H1 (cell line): ENCODE measurements at regions not wholly inside any gene's neighbourhood (a gene's known extent, or its start where the extent isn't known, plus 50 kb on each side); places are given as distances from the start of the nearest gene placed in this dataset.

Experiments used
- CTCF ChIA-PET: fragments of 300-600 bp; sonication (Branson Sonifier 250); formaldehyde crosslinking; loops from one replicate; lab custom pipeline; 2021; ENCODE audit not compliant: partially characterized antibody; lab: Charles Lee
- POLR2A ChIA-PET: fragments of 300-600 bp; sonication (Branson Sonifier 250); formaldehyde crosslinking; loops from one replicate; lab custom pipeline; 2021; ENCODE audit warnings: inconsistent platforms; ENCODE audit not compliant: partially characterized antibody; lab: Charles Lee
- DNase-seq, 2 experiments: peaks; one replicate each; pipeline versions ENCODE4 v3.0.0 to v3.0.0-alpha.2; 2010 to 2022; ENCODE audit warnings: low spot score in 2 of 2, low read depth in 1 of 2, mixed read lengths in 1 of 2
- FAIRE-seq: peaks from 2 replicates; lab custom pipeline; 2011; peaks lifted over from hg19 to GRCh38; lab: Jason Lieb, UNC
- H2AFZ ChIP-seq: 2 replicates; pipeline ENCODE4 v1.8.1; 2012; ENCODE audit warnings: low read length, inconsistent platforms
- H2AK5ac ChIP-seq: 2 replicates; pipeline ENCODE4 v1.6.1; 2013; ENCODE audit warnings: low read depth, low read length
- H2BK120ac ChIP-seq: replicated peaks from 2 replicates; pipeline ENCODE3; 2013; ENCODE audit warnings: low read depth, low read length, inconsistent platforms
- H2BK12ac ChIP-seq: 2 replicates; pipeline ENCODE4 v1.6.1; 2013; ENCODE audit warnings: low read depth, low read length
- H2BK15ac ChIP-seq: 2 replicates; pipeline ENCODE4 v1.6.1; 2013; ENCODE audit warnings: low read length
- H2BK20ac ChIP-seq: 2 replicates; pipeline ENCODE4 v1.6.1; 2013; ENCODE audit warnings: low read length
- H2BK5ac ChIP-seq: 2 replicates; pipeline ENCODE4 v1.6.1; 2013; ENCODE audit warnings: low read depth, low read length
- H3K14ac ChIP-seq: 2 replicates; pipeline ENCODE4 v1.6.1; 2013; ENCODE audit warnings: inconsistent platforms; ENCODE audit not compliant: insufficient read length
- H3K18ac ChIP-seq: 2 replicates; pipeline ENCODE4 v1.6.1; 2013; ENCODE audit warnings: low read length; ENCODE audit errors: extremely low read depth
- H3K23ac ChIP-seq: 2 replicates; pipeline ENCODE4 v1.6.1; 2013; ENCODE audit warnings: inconsistent platforms; ENCODE audit not compliant: insufficient read length
- H3K23me2 ChIP-seq: 2 replicates; pipeline ENCODE4 v1.6.1; 2013; ENCODE audit warnings: low read depth, low read length
- H3K27ac ChIP-seq: 2 replicates; pipeline ENCODE4 v1.6.1; 2011; ENCODE audit warnings: low read depth, low read length, inconsistent platforms
- H3K27me3 ChIP-seq, 4 experiments: replicated peaks in 1 of 4; 1 replicate in 1 of 4; 2 replicates in 3 of 4; pipeline versions ENCODE4 v1.6.1 to v1.8.1; 2011 to 2013; ENCODE audit warnings: low read length in 3 of 4, mild to moderate bottlenecking in 3 of 4, inconsistent platforms in 2 of 4, mixed read lengths in 2 of 4, moderate library complexity in 1 of 4; ENCODE audit not compliant: control insufficient read depth in 3 of 4, insufficient read depth in 3 of 4; ENCODE audit errors: extremely low read depth in 1 of 4
- H3K36me3 ChIP-seq, 4 experiments: 2 replicates each; pipeline versions ENCODE4 v1.6.1 to v1.8.1; 2011 to 2013; ENCODE audit warnings: mild to moderate bottlenecking in 4 of 4, low read length in 3 of 4, moderate library complexity in 2 of 4, control low read depth in 1 of 4, inconsistent platforms in 1 of 4; ENCODE audit not compliant: insufficient read depth in 4 of 4, control insufficient read depth in 2 of 4
- H3K4ac ChIP-seq: replicated peaks from 2 replicates; pipeline ENCODE3; 2013; ENCODE audit warnings: low read length, low read depth, mixed read lengths, inconsistent platforms; ENCODE audit not compliant: insufficient read length
- H3K4me1 ChIP-seq, 4 experiments: replicated peaks in 1 of 4; 1 replicate in 1 of 4; 2 replicates in 3 of 4; pipeline versions ENCODE4 v1.6.1 to v1.8.1; 2011 to 2013; ENCODE audit warnings: low read length in 3 of 4, inconsistent platforms in 2 of 4, mixed read lengths in 1 of 4; ENCODE audit not compliant: insufficient read depth in 4 of 4, control insufficient read depth in 3 of 4
- H3K4me2 ChIP-seq, 2 experiments: 2 replicates each; pipeline versions ENCODE4 v1.6.1 to v1.8.1; 2011 to 2013; ENCODE audit warnings: low read depth in 2 of 2, low read length in 2 of 2, control low read depth in 1 of 2, inconsistent platforms in 1 of 2, mild to moderate bottlenecking in 1 of 2; ENCODE audit not compliant: insufficient read depth in 1 of 2
- H3K4me3 ChIP-seq, 4 experiments: fragments of 200-600, 300-600 bp in 1 of 4; sonication (generic), shearing (Covaris generic), sonication (Bioruptor Twin) in 1 of 4; 2 replicates each; pipeline versions ENCODE4 v1.5.1 to v1.8.1; 2011 to 2016; ENCODE audit warnings: low read length in 4 of 4, low read depth in 3 of 4, control low read depth in 2 of 4, inconsistent platforms in 2 of 4, mild to moderate bottlenecking in 2 of 4, mixed read lengths in 1 of 4, moderate library complexity in 1 of 4; ENCODE audit not compliant: insufficient read depth in 2 of 4; ENCODE audit errors: extremely low read depth in 1 of 4
- H3K56ac ChIP-seq: replicated peaks from 2 replicates; pipeline ENCODE3; 2013; ENCODE audit warnings: low read depth, mild to moderate bottlenecking, mixed read lengths, low read length, inconsistent platforms; ENCODE audit not compliant: insufficient read length
- H3K79me1 ChIP-seq: 2 replicates; pipeline ENCODE4 v1.6.1; 2013; ENCODE audit warnings: low read depth, low read length, control low read depth
- H3K79me2 ChIP-seq, 2 experiments: 2 replicates each; pipeline versions ENCODE4 v1.6.1 to v1.8.1; 2012 to 2013; ENCODE audit warnings: low read length in 2 of 2, mild to moderate bottlenecking in 2 of 2, inconsistent platforms in 1 of 2; ENCODE audit not compliant: insufficient read depth in 2 of 2, control insufficient read depth in 1 of 2
- H3K9ac ChIP-seq, 4 experiments: replicated peaks in 1 of 4; 1 replicate in 1 of 4; 2 replicates in 3 of 4; pipeline versions ENCODE4 v1.6.1 to v1.8.1; 2011 to 2013; ENCODE audit warnings: low read depth in 3 of 4, low read length in 3 of 4, control low read depth in 2 of 4, mild to moderate bottlenecking in 2 of 4, moderate library complexity in 2 of 4, inconsistent platforms in 1 of 4; ENCODE audit errors: extremely low read depth in 1 of 4
- H3K9me3 ChIP-seq, 2 experiments: 2 replicates each; pipeline versions ENCODE4 v1.6.1 to v1.8.1; 2012 to 2013; ENCODE audit warnings: mild to moderate bottlenecking in 2 of 2, moderate library complexity in 2 of 2, control low read depth in 1 of 2, inconsistent platforms in 1 of 2, low read depth in 1 of 2, low read length in 1 of 2, mixed read lengths in 1 of 2; ENCODE audit not compliant: insufficient read depth in 2 of 2
- H4K20me1 ChIP-seq, 2 experiments: replicated peaks in 1 of 2; 2 replicates each; pipeline versions ENCODE3 to v1.8.1; 2011 to 2013; ENCODE audit warnings: inconsistent platforms in 2 of 2, low read length in 2 of 2, mild to moderate bottlenecking in 1 of 2; ENCODE audit not compliant: insufficient read depth in 2 of 2, control insufficient read depth in 1 of 2
- H4K5ac ChIP-seq: 2 replicates; pipeline ENCODE4 v1.6.1; 2013; ENCODE audit warnings: low read length, low read depth, mixed read lengths, inconsistent platforms; ENCODE audit not compliant: insufficient read length
- H4K8ac ChIP-seq: 2 replicates; pipeline ENCODE4 v1.8.0; 2013; ENCODE audit warnings: mild to moderate bottlenecking, moderate library complexity, low read length, inconsistent platforms; ENCODE audit not compliant: insufficient read depth; ENCODE audit errors: extremely low read depth
- H4K91ac ChIP-seq: replicated peaks from 2 replicates; pipeline ENCODE3; 2013; ENCODE audit warnings: low read length, mixed read lengths, inconsistent platforms; ENCODE audit not compliant: insufficient read length
- CBX5 ChIP-seq: fragments of 300-800, 300-1000 bp; sonication (generic); IDR thresholded peaks from 2 replicates; pipeline ENCODE4 v1.7.1; 2016; ENCODE audit warnings: antibody characterized with exemption, low read length, low read depth
- CEBPB ChIP-seq: IDR thresholded peaks from 2 replicates; pipeline ENCODE4 v1.6.1; 2012; ENCODE audit warnings: low read depth, low read length
- CHD1 ChIP-seq: IDR thresholded peaks from 2 replicates; pipeline ENCODE4 v1.6.1; 2012; ENCODE audit warnings: low read depth, low read length, improper control_type of control experiment
- CREB1 ChIP-seq: IDR thresholded peaks from 2 replicates; pipeline ENCODE4 v1.6.1; 2012; ENCODE audit warnings: inconsistent platforms
- EP300 ChIP-seq, 2 experiments: IDR thresholded peaks; 1 replicate in 1 of 2; 2 replicates in 1 of 2; pipeline ENCODE4 v1.6.1; 2011 to 2012; ENCODE audit warnings: low read depth in 2 of 2, low read length in 2 of 2, mild to moderate bottlenecking in 2 of 2, borderline replicate concordance in 1 of 2, inconsistent platforms in 1 of 2, moderate library complexity in 1 of 2
- JUN ChIP-seq: IDR thresholded peaks from 2 replicates; pipeline ENCODE4 v1.6.1; 2011; ENCODE audit warnings: low read depth, mild to moderate bottlenecking, improper control_type of control experiment, low read length
- POU5F1 ChIP-seq: IDR thresholded peaks from 2 replicates; pipeline ENCODE4 v1.6.1; 2011; ENCODE audit warnings: low read depth, mild to moderate bottlenecking, low read length, moderate library complexity
- RNF2 ChIP-seq: fragments of 200-900, 300-1000 bp; sonication (generic); IDR thresholded peaks from 2 replicates; pipeline ENCODE4 v1.7.1; 2016; ENCODE audit warnings: borderline replicate concordance, low read depth, mild to moderate bottlenecking, antibody characterized with exemption, low read length; ENCODE audit not compliant: poor library complexity, severe bottlenecking; ENCODE audit errors: missing control alignments
- SAP30 ChIP-seq: fragments of 300-600 bp; sonication (generic); IDR thresholded peaks from 2 replicates; pipeline ENCODE4 v1.7.1; 2012; ENCODE audit warnings: low read length, moderate library complexity, mild to moderate bottlenecking, inconsistent platforms; ENCODE audit not compliant: insufficient read depth, insufficient replicate concordance
- SP2 ChIP-seq: IDR thresholded peaks from 2 replicates; pipeline ENCODE4 v1.6.1; 2012; ENCODE audit warnings: mild to moderate bottlenecking, low read length, inconsistent platforms
- SP4 ChIP-seq: IDR thresholded peaks from 2 replicates; pipeline ENCODE4 v1.6.1; 2012; ENCODE audit warnings: low read length, inconsistent platforms
- TCF12 ChIP-seq: IDR thresholded peaks from 2 replicates; pipeline ENCODE4 v1.6.1; 2011; ENCODE audit warnings: low read depth, mild to moderate bottlenecking, low read length
- TEAD4 ChIP-seq: IDR thresholded peaks from 2 replicates; pipeline ENCODE4 v1.6.1; 2012; ENCODE audit warnings: low read depth, low read length, inconsistent platforms, mixed read lengths
- USF2 ChIP-seq: IDR thresholded peaks from 2 replicates; pipeline ENCODE4 v1.6.1; 2011; ENCODE audit warnings: low read length, improper control_type of control experiment
- WGBS, 2 experiments: shearing (Covaris generic) in 1 of 2; methylation state at CpG; one replicate each; pipeline versions ENCODE4 v1.1.6 to v1.1.7; 2013 to 2015; ENCODE audit warnings: low lambda C conversion rate in 2 of 2, mixed read lengths in 2 of 2, inconsistent platforms in 1 of 2, low coverage in 1 of 2, missing lambda C conversion rate in 1 of 2; ENCODE audit not compliant: insufficient replicate concordance in 2 of 2, insufficient coverage in 1 of 2, insufficient read length in 1 of 2; ENCODE audit errors: extremely low coverage in 1 of 2, missing lambda C conversion rate in 1 of 2; 5-methylcytosine and 5-hydroxymethylcytosine counted together

GRCh38 chr7:35549781-35550180 lies 145.2 kb downstream of the HERPUD2 start:
- Histone ChIP-seq H2BK5ac (no peak overlapping the region), H3K36me3 (no peaks in the 10 kb centered on the region), H2BK120ac (no peak overlapping the region), H4K5ac (no peak overlapping the region), H3K4me1 (0 out of 7 replicates have a peak, but pooled peaks cover 0 to 2% (median 0%) of the 10 kb centered on the region in 4 experiments), H3K18ac (no peak overlapping the region), H3K79me1 (no peaks in the 10 kb centered on the region), H3K9ac (no peak overlapping the region), H2BK20ac (no peak overlapping the region), H4K20me1 (no peaks in the 10 kb centered on the region), H3K23ac (no peak overlapping the region), H2BK15ac (no peak overlapping the region), H3K4ac (no peak overlapping the region), H3K23me2 (no peaks in the 10 kb centered on the region), H3K14ac (no peak overlapping the region), H3K27ac (no peak overlapping the region), H3K79me2 (no peaks in the 10 kb centered on the region), H3K27me3 (no peaks in the 10 kb centered on the region), H3K9me3 (no peaks in the 10 kb centered on the region), H4K91ac (no peak overlapping the region), H4K8ac (no peak overlapping the region), H3K4me2 (no peak overlapping the region), H3K4me3 (no peak overlapping the region), H2BK12ac (no peak overlapping the region), H2AFZ (no peak overlapping the region), H2AK5ac (no peak overlapping the region), H3K56ac (no peak overlapping the region)
- CTCF ChIA-PET = interaction anchor here (2.6 to 3.0 kb wide), 3 partner anchors 12 to 75 kb away, joined by 9 to 10 read pairs (median 9); no protein-coding TSS in a partner anchor
- POLR2A ChIA-PET = no interaction called here
- no peak for FAIRE-seq
- no peak for DNase-seq
- 98% methylated on average over 3 of the region's 3 CpGs; no CpG with 5 or more reads in 1 of the 2 experiments for WGBS, 2 experiments
- TF ChIP-seq CBX5 = no peak
- TF ChIP-seq SP2 = no peak
- TF ChIP-seq TCF12 = no peak
- TF ChIP-seq EP300 (IDR thresholded peaks at IDR 0.05; ENCODE audit: borderline replicate concordance in 1 of 2, low read depth in 2 of 2, low read length in 2 of 2) = no peak
- TF ChIP-seq SAP30 = no peak
- TF ChIP-seq POU5F1 = no peak
- TF ChIP-seq USF2 = no peak
- TF ChIP-seq SP4 = no peak
- TF ChIP-seq CEBPB = no peak
- no peak for TF ChIP-seq TEAD4
- no peak for TF ChIP-seq CREB1
- no peak for TF ChIP-seq RNF2
- no peak for TF ChIP-seq JUN
- no peak for TF ChIP-seq CHD1
